CD4-positive, alpha-beta T cell treated with Interleukin-6 at 100 ng/mL for 8 hours (primary cell): ENCODE measurements at regions not wholly inside any gene's neighbourhood (a gene's known extent, or its start where the extent isn't known, plus 50 kb on each side); places are given as distances from the start of the nearest gene placed in this dataset.

ENCODE experiments used
- DNase-seq: peaks from one replicate; pipeline ENCODE4 v3.0.0-alpha.2; 2020; ENCODE audit warnings: mixed read lengths, low spot score

GRCh38 chr21:36532769-36533467 is 53.0 kb upstream of the CLDN14 start:
- no peak for DNase-seq

- no peak for DNase-seq
Measured at GRCh38 chr21:36533468-36533848, 53.5 kb upstream of the CLDN14 start.

GRCh38 chr21:36534656-36535055 is 54.7 kb upstream of the CLDN14 start:
- no peak for DNase-seq

- no peak for DNase-seq
Measured at GRCh38 chr21:36535618-36536241, 55.8 kb upstream of the CLDN14 start.

GRCh38 chr21:36538761-36539160 is 58.8 kb upstream of the CLDN14 start:
- no peak for DNase-seq

DNA sequence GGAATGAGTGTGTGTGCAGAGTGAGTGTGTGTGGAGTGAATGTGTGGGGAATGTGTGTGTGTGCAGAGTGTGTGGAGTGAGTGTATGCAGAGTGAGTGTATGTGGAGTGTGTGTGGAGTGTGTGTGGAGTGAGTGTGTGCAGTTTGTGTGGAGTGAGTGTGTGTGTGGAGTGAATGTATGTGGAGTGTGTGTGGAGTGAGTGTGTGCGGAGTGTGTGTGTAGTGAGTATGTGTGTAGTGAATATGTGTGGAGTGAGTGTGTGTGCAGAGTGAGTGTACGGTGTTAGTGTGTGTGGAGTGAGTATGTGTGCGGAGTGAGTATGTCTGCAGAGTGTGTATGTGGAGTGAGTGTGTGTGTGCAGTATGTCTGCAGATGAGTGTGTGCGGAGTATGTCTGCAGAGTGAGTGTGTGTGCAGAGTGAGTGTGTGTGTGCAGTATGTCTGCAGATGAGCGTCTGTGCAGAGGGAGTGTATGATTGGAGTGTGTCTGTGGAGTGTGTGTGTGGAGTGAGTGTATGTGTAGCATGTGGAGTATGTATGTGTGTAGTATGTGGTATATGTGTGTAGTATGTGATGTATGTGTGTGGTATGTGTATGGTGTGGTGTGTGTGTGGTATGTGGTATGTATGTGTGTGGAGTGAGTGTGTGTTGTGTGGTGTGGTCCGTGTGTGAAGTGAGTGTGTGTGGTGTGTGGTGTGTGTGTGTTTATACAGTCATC is 59.7 kb upstream of the CLDN14 start:
- no peak for DNase-seq

DNA sequence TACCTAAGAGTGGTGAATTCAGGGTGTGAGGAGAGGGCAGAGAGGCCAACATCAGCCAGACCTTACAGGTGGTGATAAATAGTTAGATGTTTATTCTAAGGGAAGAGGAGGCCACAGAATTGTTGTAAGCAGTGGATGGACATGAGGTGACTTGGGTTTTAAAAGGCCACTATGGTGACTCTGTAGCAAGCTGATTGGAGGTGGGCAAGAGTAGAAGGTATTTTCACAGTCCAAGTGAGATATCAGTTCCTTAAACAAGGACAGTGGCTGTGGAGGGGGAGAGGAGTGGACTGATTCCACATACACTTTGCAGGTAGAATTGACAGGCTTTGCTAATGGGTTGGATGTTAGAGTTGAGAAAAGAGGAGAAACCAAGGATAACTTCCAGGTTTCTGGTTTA is 60.8 kb upstream of the CLDN14 start:
- no peak for DNase-seq

DNA sequence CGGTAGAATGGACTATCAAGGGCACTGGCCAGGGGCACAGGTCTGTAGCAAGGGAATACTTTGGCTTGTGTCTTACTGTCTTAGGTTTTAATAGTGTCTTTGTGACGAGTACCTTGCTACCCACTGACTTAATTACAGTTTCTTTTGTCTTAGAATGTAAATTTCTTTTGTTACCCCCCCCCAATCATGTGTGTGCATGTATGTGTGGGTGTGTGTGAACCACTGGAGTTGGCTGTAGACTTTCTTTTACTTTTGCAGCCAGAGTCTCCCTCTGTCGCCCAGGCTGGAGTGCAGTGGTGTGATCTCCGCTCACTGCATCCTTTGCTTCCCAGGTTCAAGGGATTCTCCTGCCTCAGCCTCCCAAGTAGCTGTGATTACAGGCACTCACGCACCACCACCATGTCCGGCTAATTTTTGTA is 61.8 kb upstream of the CLDN14 start:
- no peak for DNase-seq

DNA sequence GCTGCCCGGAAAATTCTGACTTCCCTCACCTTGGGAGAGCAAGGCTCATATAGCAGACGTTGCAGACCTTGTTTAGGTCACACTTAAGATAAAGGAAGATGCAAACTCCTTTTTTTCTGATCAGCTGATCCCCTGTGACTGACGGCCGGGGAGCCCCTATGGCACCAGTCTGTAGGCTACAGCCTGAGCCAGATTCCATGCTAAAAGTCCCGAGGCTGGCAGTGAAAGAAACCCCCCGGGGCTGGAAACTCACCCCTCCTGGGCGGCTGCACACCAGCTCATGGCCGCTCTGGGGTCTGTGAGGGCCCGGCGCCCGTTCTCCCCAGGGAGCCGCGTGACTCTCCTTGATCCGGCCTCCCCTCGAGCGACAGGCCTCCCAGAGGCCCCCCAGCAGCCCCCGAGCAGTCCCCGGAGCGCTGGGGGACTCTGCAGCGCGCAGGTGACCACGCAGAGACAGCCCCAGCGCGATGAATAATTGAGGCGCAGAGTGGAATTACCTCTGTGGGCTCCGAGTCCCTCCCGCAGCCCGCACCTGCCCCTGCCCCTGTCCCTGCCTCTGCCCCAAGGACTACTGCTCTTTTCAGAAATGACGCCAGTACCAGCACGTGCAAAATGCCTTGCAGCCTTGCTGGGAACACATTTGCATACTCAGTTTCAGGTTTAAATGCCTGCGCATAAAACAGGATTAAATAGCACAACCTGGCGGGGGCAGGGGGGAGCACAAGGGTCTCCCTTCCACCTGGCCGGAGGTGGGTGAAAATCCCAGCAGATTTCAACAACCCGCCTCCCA is 62.6 kb upstream of the CLDN14 start:
- DNase-seq, result no peak

- no peak for DNase-seq
Measured at GRCh38 chr21:36543924-36544323, 64.0 kb upstream of the CLDN14 start.

GRCh38 chr21:36544545-36544944 is 64.6 kb upstream of the CLDN14 start:
- no peak for DNase-seq

DNA sequence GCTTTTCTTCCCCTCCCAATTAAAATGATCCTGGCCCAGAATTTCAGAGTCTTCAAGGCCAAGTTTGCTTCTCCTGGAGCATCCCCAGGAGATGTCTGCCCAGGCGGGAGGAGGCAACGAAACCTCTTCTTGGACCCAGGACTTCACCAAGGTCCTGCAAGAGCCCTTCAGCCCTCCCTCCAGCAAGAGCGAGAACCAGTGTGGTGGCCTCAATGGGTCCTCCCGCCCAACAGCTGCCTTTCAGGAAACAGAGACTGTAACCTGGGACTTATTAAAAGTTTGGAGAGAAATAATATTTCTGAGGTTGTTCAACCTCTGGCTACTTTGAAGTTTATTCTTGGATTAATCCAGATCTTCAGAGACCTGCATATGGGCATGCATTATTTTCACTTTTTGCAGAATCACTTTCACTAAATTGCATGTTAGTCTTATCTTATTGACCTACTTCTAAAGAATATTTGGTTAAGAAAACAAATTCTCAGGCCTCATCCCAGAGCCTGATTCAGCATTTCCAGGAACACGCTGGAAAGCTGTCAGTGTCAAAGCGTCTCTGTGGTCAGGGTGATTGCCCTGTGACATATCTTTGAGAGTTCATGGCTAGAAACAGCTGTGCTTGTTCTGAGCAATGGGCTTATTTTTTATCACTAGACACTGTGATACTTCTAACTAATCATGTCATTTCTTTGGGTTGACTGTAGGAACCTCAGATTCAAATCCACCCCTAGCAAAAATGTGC is 66.0 kb upstream of the CLDN14 start:
- no peak for DNase-seq

DNA sequence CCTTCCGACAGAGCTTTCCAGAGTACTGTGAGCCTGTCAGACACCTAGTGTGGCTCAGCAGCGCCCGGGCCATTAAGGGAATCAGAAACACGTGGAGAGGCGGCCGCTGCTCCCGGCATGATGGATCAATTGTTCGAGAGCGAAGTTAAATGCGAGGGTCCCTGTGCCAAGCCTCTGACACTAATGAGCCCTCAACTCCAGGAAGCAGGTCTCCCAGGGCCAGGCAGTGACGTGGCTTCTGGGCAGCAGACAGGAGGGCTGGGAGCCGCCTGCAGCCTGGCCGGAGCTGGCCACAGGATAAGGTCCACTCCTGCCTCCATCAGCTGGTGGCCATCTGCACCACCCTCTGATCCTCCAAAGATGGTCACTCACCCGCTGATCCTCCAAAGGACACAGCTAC is 67.5 kb upstream of the CLDN14 start:
- no peak for DNase-seq

DNA sequence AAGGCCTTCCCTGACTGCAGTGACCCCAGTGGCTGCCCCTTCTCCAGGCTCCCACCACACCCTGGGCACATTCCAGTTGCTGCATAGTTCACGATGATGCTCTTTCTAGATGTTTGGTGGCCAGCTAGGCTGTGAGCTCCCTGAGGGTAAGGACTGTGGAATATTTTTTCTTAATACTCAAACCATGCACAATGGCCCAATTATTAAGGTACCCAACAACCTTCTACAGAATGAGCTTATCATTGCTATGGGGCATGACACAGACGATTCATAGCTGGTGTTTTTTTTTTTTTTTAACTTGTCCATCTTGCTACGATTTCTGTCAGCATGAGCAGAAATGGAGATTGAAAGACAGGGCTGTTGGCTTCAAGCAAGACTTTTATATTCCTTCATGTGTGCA is 68.9 kb upstream of the CLDN14 start:
- no peak for DNase-seq

DNA sequence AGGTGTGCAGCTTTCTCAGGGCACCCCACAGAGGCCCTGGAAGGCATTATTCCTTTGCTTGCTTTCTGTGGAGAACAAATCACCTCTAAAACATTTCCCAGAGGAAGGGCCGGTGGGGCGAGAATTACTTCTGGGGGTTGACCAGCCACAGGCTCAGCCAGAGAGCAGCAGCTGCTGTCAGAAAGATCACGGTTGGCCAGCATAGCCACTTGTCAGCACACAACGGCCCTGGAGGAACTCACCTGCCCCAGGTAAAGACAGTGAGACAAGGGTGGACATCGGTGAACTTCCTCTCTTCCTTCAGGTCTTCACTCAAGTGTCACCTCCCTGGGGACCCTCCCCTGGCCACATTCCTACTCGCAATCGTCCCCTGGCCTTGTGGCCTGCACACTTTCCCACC is 69.5 kb upstream of the CLDN14 start:
- no peak for DNase-seq

GRCh38 chr21:36550761-36551160 is 70.8 kb upstream of the CLDN14 start:
- no peak for DNase-seq

DNA sequence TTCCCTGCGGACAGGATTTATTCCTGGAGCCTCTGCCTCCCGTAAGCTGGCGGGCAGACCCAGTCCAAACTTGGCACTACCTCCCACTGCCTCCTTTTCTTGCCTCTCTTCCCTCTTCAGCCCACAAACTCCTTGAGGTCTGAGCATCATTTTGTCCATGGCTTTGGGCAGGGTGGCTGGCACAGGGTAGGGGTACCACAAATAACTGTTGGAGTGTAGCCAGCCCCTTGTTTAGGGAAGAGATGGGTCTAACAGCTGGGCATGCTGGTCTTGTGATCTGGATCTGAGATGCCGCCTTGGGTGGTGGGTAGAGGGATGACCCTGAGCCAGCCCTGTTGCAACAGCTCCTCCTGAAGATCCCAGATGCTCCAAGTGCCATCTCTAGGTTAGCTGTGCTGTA is 71.4 kb upstream of the CLDN14 start:
- no peak for DNase-seq

GRCh38 chr21:36551731-36552433 is 72.0 kb upstream of the CLDN14 start:
- no peak for DNase-seq

GRCh38 chr21:36552434-36552785 is 72.5 kb upstream of the CLDN14 start:
- no peak for DNase-seq

GRCh38 chr21:36553406-36553805 is 73.5 kb upstream of the CLDN14 start:
- no peak for DNase-seq

GRCh38 chr21:36554411-36555157 is 74.7 kb upstream of the CLDN14 start:
- DNase-seq, result no peak
